Activated CD8-positive, alpha-beta memory T cell treated with anti-CD3 and anti-CD28 coated beads for 36 hours (primary cell): ENCODE measurements at regions not wholly inside any gene's neighbourhood (a gene's known extent, or its start where the extent isn't known, plus 50 kb on each side); places are given as distances from the start of the nearest gene placed in this dataset.

Experiments used
- CTCF ChIA-PET: fragments of 350-600 bp; sonication (Branson Sonifier 250); formaldehyde crosslinking; loops from one replicate; lab custom pipeline; 2021; ENCODE audit warnings: antibody characterized with exemption; lab: Charles Lee
- POLR2A ChIA-PET: fragments of 350-600 bp; sonication (Branson Sonifier 250); formaldehyde crosslinking; loops from one replicate; lab custom pipeline; 2021; ENCODE audit warnings: antibody characterized with exemption; lab: Charles Lee

- ChIA-PET CTCF (no interaction called here), POLR2A (no interaction called here)
Observed at GRCh38 chr13:105641121-105641520, 894.3 kb downstream of the EFNB2 start.

- POLR2A ChIA-PET, result no interaction called here
- CTCF ChIA-PET, result no interaction called here
Observed at GRCh38 chr13:105638426-105638825, 897.0 kb downstream of the EFNB2 start.

GRCh38 chr13:105634059-105634458, 901.4 kb downstream of the EFNB2 start:
- CTCF ChIA-PET, result no interaction called here
- POLR2A ChIA-PET, result no interaction called here

- POLR2A ChIA-PET, result no interaction called here
- CTCF ChIA-PET, result no interaction called here
Observed at GRCh38 chr13:105630431-105630830, 905.0 kb downstream of the EFNB2 start.

GRCh38 chr13:105627270-105627669, 908.2 kb downstream of the EFNB2 start:
- CTCF ChIA-PET, result no interaction called here
- POLR2A ChIA-PET, result no interaction called here

- POLR2A ChIA-PET, result no interaction called here
- CTCF ChIA-PET, result no interaction called here
Observed at GRCh38 chr13:105625691-105626090, 909.8 kb downstream of the EFNB2 start.

GRCh38 chr13:105616333-105617075, 919.0 kb downstream of the EFNB2 start:
- POLR2A ChIA-PET, result no interaction called here
- CTCF ChIA-PET, result no interaction called here

GRCh38 chr13:105612541-105612940, 922.9 kb downstream of the EFNB2 start:
- CTCF ChIA-PET, result no interaction called here
- POLR2A ChIA-PET, result no interaction called here

GRCh38 chr13:105611424-105611823, 924.0 kb downstream of the EFNB2 start:
- POLR2A ChIA-PET, result no interaction called here
- CTCF ChIA-PET, result no interaction called here

- CTCF ChIA-PET, result no interaction called here
- POLR2A ChIA-PET, result no interaction called here
Observed at GRCh38 chr13:105608104-105608503, 927.4 kb downstream of the EFNB2 start.

- ChIA-PET POLR2A (no interaction called here), CTCF (no interaction called here)
Observed at GRCh38 chr13:105607426-105607825, 928.0 kb downstream of the EFNB2 start.

GRCh38 chr13:105607016-105607415, 928.4 kb downstream of the EFNB2 start:
- ChIA-PET CTCF (no interaction called here), POLR2A (no interaction called here)

GRCh38 chr13:105602956-105603670, 932.3 kb downstream of the EFNB2 start:
- CTCF ChIA-PET, result no interaction called here
- POLR2A ChIA-PET, result no interaction called here

GRCh38 chr13:105599477-105600037, 935.9 kb downstream of the EFNB2 start:
- POLR2A ChIA-PET, result no interaction called here

GRCh38 chr13:105598529-105598928, 936.9 kb downstream of the EFNB2 start:
- CTCF ChIA-PET, result no interaction called here
- POLR2A ChIA-PET, result interaction anchor here (0.6 kb wide), 1 partner anchor 175 kb away, joined by 6 read pairs; no protein-coding TSS in a partner anchor

More at GRCh38 chr13:105599477-105600037, 935.9 kb downstream of the EFNB2 start:
- CTCF ChIA-PET, result no interaction called here

GRCh38 chr13:105597573-105597972, 937.9 kb downstream of the EFNB2 start:
- ChIA-PET CTCF (no interaction called here), POLR2A (no interaction called here)

GRCh38 chr13:105595471-105595870, 940.0 kb downstream of the EFNB2 start:
- ChIA-PET POLR2A (no interaction called here), CTCF (no interaction called here)

- CTCF ChIA-PET, result no interaction called here
- POLR2A ChIA-PET, result no interaction called here
Observed at GRCh38 chr13:105591277-105591676, 944.2 kb downstream of the EFNB2 start.

GRCh38 chr13:105587786-105588185, 947.7 kb downstream of the EFNB2 start:
- ChIA-PET POLR2A (no interaction called here), CTCF (interaction anchor here (0.8 kb wide), 1 partner anchor 16 kb away, joined by 3 read pairs; no protein-coding TSS in a partner anchor)

GRCh38 chr13:105579821-105580710, 955.4 kb downstream of the EFNB2 start:
- ChIA-PET POLR2A (no interaction called here), CTCF (no interaction called here)
